ENCODE measurements at regions not wholly inside any gene's neighbourhood (a gene's known extent, or its start where the extent isn't known, plus 50 kb on each side); places are given as distances from the start of the nearest gene placed in this dataset.

DNA sequence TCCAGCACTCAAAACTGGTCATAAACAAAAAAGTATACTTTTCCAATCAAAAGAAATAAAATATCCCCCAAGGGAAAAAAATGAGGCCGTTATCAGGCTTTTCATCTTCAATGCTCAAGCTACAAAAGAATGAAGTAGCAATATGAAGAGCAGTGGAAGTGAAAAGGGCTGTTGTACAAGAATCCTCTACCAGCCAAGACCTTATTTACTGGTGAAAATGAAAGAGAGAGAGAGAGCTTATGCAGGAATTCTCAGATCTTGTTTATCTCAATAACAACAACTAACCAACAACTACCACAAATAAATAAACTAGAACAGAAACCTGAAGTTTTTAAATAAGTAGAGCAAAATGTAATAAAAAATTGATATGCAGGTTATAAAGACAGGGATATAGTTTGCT is 400.6 kb downstream of the HDGFL1 start:
- no peak for TF ChIP-seq POLR2A (IDR thresholded peaks at IDR 0.05)
- TF ChIP-seq, protein P1, sequence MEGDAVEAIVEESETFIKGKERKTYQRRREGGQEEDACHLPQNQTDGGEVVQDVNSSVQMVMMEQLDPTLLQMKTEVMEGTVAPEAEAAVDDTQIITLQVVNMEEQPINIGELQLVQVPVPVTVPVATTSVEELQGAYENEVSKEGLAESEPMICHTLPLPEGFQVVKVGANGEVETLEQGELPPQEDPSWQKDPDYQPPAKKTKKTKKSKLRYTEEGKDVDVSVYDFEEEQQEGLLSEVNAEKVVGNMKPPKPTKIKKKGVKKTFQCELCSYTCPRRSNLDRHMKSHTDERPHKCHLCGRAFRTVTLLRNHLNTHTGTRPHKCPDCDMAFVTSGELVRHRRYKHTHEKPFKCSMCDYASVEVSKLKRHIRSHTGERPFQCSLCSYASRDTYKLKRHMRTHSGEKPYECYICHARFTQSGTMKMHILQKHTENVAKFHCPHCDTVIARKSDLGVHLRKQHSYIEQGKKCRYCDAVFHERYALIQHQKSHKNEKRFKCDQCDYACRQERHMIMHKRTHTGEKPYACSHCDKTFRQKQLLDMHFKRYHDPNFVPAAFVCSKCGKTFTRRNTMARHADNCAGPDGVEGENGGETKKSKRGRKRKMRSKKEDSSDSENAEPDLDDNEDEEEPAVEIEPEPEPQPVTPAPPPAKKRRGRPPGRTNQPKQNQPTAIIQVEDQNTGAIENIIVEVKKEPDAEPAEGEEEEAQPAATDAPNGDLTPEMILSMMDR (IDR thresholded peaks at IDR 0.05), result no peak

Data from thyroid gland (tissue), 4 donors.